Keratinocyte (primary cell): ENCODE measurements at regions not wholly inside any gene's neighbourhood (a gene's known extent, or its start where the extent isn't known, plus 50 kb on each side); places are given as distances from the start of the nearest gene placed in this dataset.

Source experiments
- DNase-seq: peaks from one replicate; pipeline ENCODE4 v3.0.0-alpha.2; 2011; ENCODE audit warnings: low read depth, missing footprints, low spot score
- FAIRE-seq: peaks from 2 replicates; lab custom pipeline; 2011; peaks lifted over from hg19 to GRCh38; lab: Jason Lieb, UNC
- H2AFZ ChIP-seq: 2 replicates; pipeline ENCODE4 v1.6.0; 2012; ENCODE audit warnings: low read length, control low read depth, inconsistent platforms; ENCODE audit not compliant: control insufficient read depth
- H3K27ac ChIP-seq: 2 replicates; pipeline ENCODE4 v1.5.1; 2011; ENCODE audit warnings: low read length; ENCODE audit not compliant: control insufficient read depth, insufficient read depth
- H3K27me3 ChIP-seq: 3 replicates; pipeline ENCODE4 v1.6.0; 2011; ENCODE audit warnings: low read length; ENCODE audit not compliant: control insufficient read depth, insufficient read depth; ENCODE audit errors: extremely low read depth
- H3K36me3 ChIP-seq, 2 experiments: 2 replicates in 1 of 2; 3 replicates in 1 of 2; pipeline ENCODE4 v1.5.1; 2011; ENCODE audit warnings: low read length in 2 of 2, mild to moderate bottlenecking in 1 of 2; ENCODE audit not compliant: control insufficient read depth in 2 of 2, insufficient read depth in 2 of 2; ENCODE audit errors: extremely low read depth in 1 of 2
- H3K4me1 ChIP-seq: 3 replicates; pipeline ENCODE4 v1.5.1; 2011; ENCODE audit warnings: low read length; ENCODE audit not compliant: control insufficient read depth, insufficient read depth; ENCODE audit errors: extremely low read depth
- H3K4me2 ChIP-seq: 3 replicates; pipeline ENCODE4 v1.6.0; 2011; ENCODE audit warnings: low read depth, low read length; ENCODE audit not compliant: control insufficient read depth, insufficient read depth; ENCODE audit errors: extremely low read depth
- H3K4me3 ChIP-seq, 3 experiments: fragments of 200-600 bp in 1 of 3; sonication (generic) in 1 of 3; 2 replicates in 2 of 3; 3 replicates in 1 of 3; pipeline ENCODE4 v1.5.1; 2011 to 2016; ENCODE audit warnings: low read length in 3 of 3, mild to moderate bottlenecking in 3 of 3, control low read depth in 2 of 3, inconsistent platforms in 1 of 3, low read depth in 1 of 3, mixed read lengths in 1 of 3, mixed run types in 1 of 3, moderate library complexity in 1 of 3; ENCODE audit not compliant: control insufficient read depth in 2 of 3, insufficient read depth in 2 of 3; ENCODE audit errors: extremely low read depth in 1 of 3
- H3K79me2 ChIP-seq: 2 replicates; pipeline ENCODE4 v1.6.0; 2012; ENCODE audit warnings: low read length; ENCODE audit not compliant: control insufficient read depth, insufficient read depth
- H3K9ac ChIP-seq: 3 replicates; pipeline ENCODE4 v1.6.0; 2011; ENCODE audit warnings: low read length; ENCODE audit not compliant: control insufficient read depth, insufficient read depth; ENCODE audit errors: extremely low read depth
- H3K9me1 ChIP-seq: 3 replicates; pipeline ENCODE4 v1.6.0; 2011; ENCODE audit warnings: low read length; ENCODE audit not compliant: control insufficient read depth, insufficient read depth; ENCODE audit errors: extremely low read depth
- H3K9me3 ChIP-seq: 2 replicates; pipeline ENCODE4 v1.5.1; 2012; ENCODE audit warnings: low read depth, low read length; ENCODE audit not compliant: control insufficient read depth
- H4K20me1 ChIP-seq: 3 replicates; pipeline ENCODE4 v1.6.0; 2011; ENCODE audit warnings: low read length; ENCODE audit not compliant: control insufficient read depth, insufficient read depth; ENCODE audit errors: extremely low read depth
- EZH2 ChIP-seq: IDR thresholded peaks from one replicate; pipeline ENCODE4 v1.6.1; 2012; ENCODE audit warnings: inconsistent platforms, mild to moderate bottlenecking, low read length, moderate library complexity
- dilution Hi-C: fragments of 300-500 bp; cut with MboI; formaldehyde crosslinking; loops from one replicate; pipeline ENCODE4 v1.7.0; 2020; ENCODE audit warnings: low sequenced_read_pairs; ENCODE audit not compliant: extremely low pct_ligation_motif_present
- TF ChIP-seq, protein P1 (sequence below), 3 experiments: IDR thresholded peaks in 1 of 3; conservative IDR thresholded peaks in 1 of 3; optimal IDR thresholded peaks in 1 of 3; 2 replicates in 2 of 3; 3 replicates in 1 of 3; pipeline versions ENCODE3 to v1.5.1; 2011; ENCODE audit warnings: low read length in 3 of 3, mild to moderate bottlenecking in 3 of 3, moderate library complexity in 2 of 3, control low read depth in 1 of 3, inconsistent platforms in 1 of 3; ENCODE audit not compliant: insufficient read depth in 2 of 3; ENCODE audit errors: extremely low read depth in 1 of 3

- DNase-seq = no peak
- Histone ChIP-seq H3K27me3 (no peaks in the 10 kb centered on the region), H3K4me3 (no peak overlapping the region), H3K27ac (no peak overlapping the region), H3K36me3 (no peaks in the 10 kb centered on the region), H3K79me2 (no peaks in the 10 kb centered on the region), H3K4me2 (no peak overlapping the region), H2AFZ (no peak overlapping the region), H3K9ac (no peak overlapping the region), H3K4me1 (no peaks in the 10 kb centered on the region), H4K20me1 (no peaks in the 10 kb centered on the region), H3K9me3 (no peaks in the 10 kb centered on the region), H3K9me1 (no peaks in the 10 kb centered on the region)
- FAIRE-seq = no peak
- TF ChIP-seq, protein P1, sequence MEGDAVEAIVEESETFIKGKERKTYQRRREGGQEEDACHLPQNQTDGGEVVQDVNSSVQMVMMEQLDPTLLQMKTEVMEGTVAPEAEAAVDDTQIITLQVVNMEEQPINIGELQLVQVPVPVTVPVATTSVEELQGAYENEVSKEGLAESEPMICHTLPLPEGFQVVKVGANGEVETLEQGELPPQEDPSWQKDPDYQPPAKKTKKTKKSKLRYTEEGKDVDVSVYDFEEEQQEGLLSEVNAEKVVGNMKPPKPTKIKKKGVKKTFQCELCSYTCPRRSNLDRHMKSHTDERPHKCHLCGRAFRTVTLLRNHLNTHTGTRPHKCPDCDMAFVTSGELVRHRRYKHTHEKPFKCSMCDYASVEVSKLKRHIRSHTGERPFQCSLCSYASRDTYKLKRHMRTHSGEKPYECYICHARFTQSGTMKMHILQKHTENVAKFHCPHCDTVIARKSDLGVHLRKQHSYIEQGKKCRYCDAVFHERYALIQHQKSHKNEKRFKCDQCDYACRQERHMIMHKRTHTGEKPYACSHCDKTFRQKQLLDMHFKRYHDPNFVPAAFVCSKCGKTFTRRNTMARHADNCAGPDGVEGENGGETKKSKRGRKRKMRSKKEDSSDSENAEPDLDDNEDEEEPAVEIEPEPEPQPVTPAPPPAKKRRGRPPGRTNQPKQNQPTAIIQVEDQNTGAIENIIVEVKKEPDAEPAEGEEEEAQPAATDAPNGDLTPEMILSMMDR (optimal IDR thresholded peaks at IDR 0.05 in 1 of 3, IDR thresholded peaks at IDR 0.05 in 1 of 3, conservative IDR thresholded peaks at IDR 0.05 in 1 of 3; ENCODE audit: extremely low read depth in 1 of 3, insufficient read depth in 2 of 3, low read length in 3 of 3) = no peak
- no peak for TF ChIP-seq EZH2
- dilution Hi-C loops = no loop called here
Measured at GRCh38 chr9:71352837-71353236, 231.4 kb upstream of the TRPM3 start.

GRCh38 chr9:71349218-71349617, 227.8 kb upstream of the TRPM3 start:
- FAIRE-seq (no peak), DNase-seq (no peak)
- H2AFZ ChIP-seq = no peak overlapping the region
- H4K20me1 ChIP-seq = no peaks in the 10 kb centered on the region
- H3K4me1 ChIP-seq = no peaks in the 10 kb centered on the region
- H3K9me3 ChIP-seq = no peaks in the 10 kb centered on the region
- TF ChIP-seq, protein P1 (optimal IDR thresholded peaks at IDR 0.05 in 1 of 3, IDR thresholded peaks at IDR 0.05 in 1 of 3, conservative IDR thresholded peaks at IDR 0.05 in 1 of 3; ENCODE audit: extremely low read depth in 1 of 3, insufficient read depth in 2 of 3, low read length in 3 of 3) = no peak
- no peak for TF ChIP-seq EZH2
- no peak overlapping the region for H3K27ac ChIP-seq
- H3K4me3 ChIP-seq = no peak overlapping the region
- dilution Hi-C loops = no loop called here
- H3K27me3 ChIP-seq = no peaks in the 10 kb centered on the region
- H3K9me1 ChIP-seq = no peaks in the 10 kb centered on the region
- H3K4me2 ChIP-seq = no peak overlapping the region
- no peaks in the 10 kb centered on the region for H3K79me2 ChIP-seq
- no peaks in the 10 kb centered on the region for H3K36me3 ChIP-seq
- no peak overlapping the region for H3K9ac ChIP-seq
